Cardiac fibroblast (primary cell): ENCODE measurements at regions not wholly inside any gene's neighbourhood (a gene's known extent, or its start where the extent isn't known, plus 50 kb on each side); places are given as distances from the start of the nearest gene placed in this dataset.

Source experiments
- DNase-seq, 2 donors: peaks; one replicate each; pipeline versions ENCODE4 v3.0.0 to v3.0.0-alpha.2; 2010; ENCODE audit warnings: low read depth in 2 of 2
- H3K4me3 ChIP-seq, 2 donors: replicated peaks in 1 of 2; 1 replicate in 1 of 2; 2 replicates in 1 of 2; pipeline ENCODE4 v1.5.1; 2011; ENCODE audit warnings: low read depth in 2 of 2, low read length in 2 of 2, mild to moderate bottlenecking in 2 of 2, moderate library complexity in 1 of 2
- CTCF ChIP-seq: IDR thresholded peaks from one replicate; pipeline ENCODE4 v1.5.1; 2011; ENCODE audit warnings: low read depth, mild to moderate bottlenecking, low read length, inconsistent platforms

- DNase-seq, result no peak
- H3K4me3 ChIP-seq, result no peak overlapping the region
- no peak for TF ChIP-seq CTCF
Observed at GRCh38 chr9:14520341-14520740, 172.9 kb downstream of the ZDHHC21 start.

- no peak overlapping the region for H3K4me3 ChIP-seq
- DNase-seq, result no peak
- no peak for TF ChIP-seq CTCF
Observed at GRCh38 chr9:14517154-14517906, 175.9 kb downstream of the ZDHHC21 start.

GRCh38 chr9:14516656-14517055, 176.6 kb downstream of the ZDHHC21 start:
- DNase-seq, result no peak
- no peak overlapping the region for H3K4me3 ChIP-seq
- TF ChIP-seq CTCF, result no peak

- H3K4me3 ChIP-seq, result no peak overlapping the region
- TF ChIP-seq CTCF, result no peak
- DNase-seq, result no peak
Observed at GRCh38 chr9:14515571-14516198, 177.5 kb downstream of the ZDHHC21 start.

- H3K4me3 ChIP-seq, result no peak overlapping the region
- DNase-seq, result no peak
- no peak for TF ChIP-seq CTCF
Observed at GRCh38 chr9:14515049-14515448, 178.2 kb downstream of the ZDHHC21 start.

GRCh38 chr9:14512942-14513341, 180.3 kb downstream of the ZDHHC21 start:
- no peak for DNase-seq
- no peak for TF ChIP-seq CTCF
- H3K4me3 ChIP-seq, result no peak overlapping the region
